PC-3 (cell line): ENCODE measurements at regions not wholly inside any gene's neighbourhood (a gene's known extent, or its start where the extent isn't known, plus 50 kb on each side); places are given as distances from the start of the nearest gene placed in this dataset.

Experiments
- ATAC-seq: fragments of 200-7000 bp; cut with Tn5 transposase; 2 replicates; pipeline ENCODE4 v1.9.1; 2020; ENCODE audit warnings: mild to moderate bottlenecking, moderate library complexity
- BruUV-seq: library from RNA; stranded (reverse); fragments of 400-500 nt; replicated peaks from 2 replicates; lab custom pipeline; 2021; lab: Mats Ljungman, UMichigan
- CTCF ChIA-PET: fragments of 300-600 bp; sonication (Branson Sonifier 250); formaldehyde crosslinking; loops from one replicate; lab custom pipeline; 2022; ENCODE audit warnings: antibody characterized with exemption; lab: Charles Lee
- POLR2A ChIA-PET: fragments of 300-600 bp; sonication (Branson Sonifier 250); formaldehyde crosslinking; loops from one replicate; lab custom pipeline; 2022; ENCODE audit warnings: antibody characterized with exemption; ENCODE audit not compliant: unreplicated experiment; lab: Charles Lee
- DNase-seq: peaks from one replicate; pipeline ENCODE4 v3.0.0-alpha.2; 2015
- H2AFZ ChIP-seq: fragments of 300-600 bp; sonication (generic); 2 replicates; pipeline ENCODE4 v1.6.0; 2016; ENCODE audit warnings: antibody characterized with exemption, low read length
- H3F3A ChIP-seq: fragments of 300-600 bp; sonication (generic); one replicate; pipeline ENCODE4 v1.6.0; 2017; ENCODE audit warnings: antibody characterized with exemption, low read length, control low read depth, mild to moderate bottlenecking; ENCODE audit not compliant: unreplicated experiment
- H3K27ac ChIP-seq: fragments of 300-600 bp; sonication (generic); 2 replicates; pipeline ENCODE4 v1.5.1; 2016; ENCODE audit warnings: mild to moderate bottlenecking, low read length
- H3K27me3 ChIP-seq: fragments of 300-600 bp; sonication (generic); 2 replicates; pipeline ENCODE4 v1.6.1; 2016; ENCODE audit warnings: low read length, mixed read lengths
- H3K36me3 ChIP-seq: fragments of 300-600 bp; sonication (generic); 2 replicates; pipeline ENCODE4 v1.6.1; 2016; ENCODE audit warnings: low read depth, mixed run types, low read length, mixed read lengths
- H3K4me1 ChIP-seq: fragments of 300-600 bp; sonication (generic); 2 replicates; pipeline ENCODE4 v1.5.1; 2016; ENCODE audit warnings: low read length; ENCODE audit not compliant: insufficient read depth
- H3K4me2 ChIP-seq: fragments of 300-600 bp; sonication (generic); 2 replicates; pipeline ENCODE4 v1.6.0; 2016; ENCODE audit warnings: low read length
- H3K4me3 ChIP-seq: fragments of 300-600 bp; sonication (generic); 2 replicates; pipeline ENCODE4 v1.5.1; 2016; ENCODE audit warnings: mild to moderate bottlenecking, low read length, mixed read lengths
- H3K79me2 ChIP-seq: fragments of 300-600 bp; sonication (generic); 2 replicates; pipeline ENCODE4 v1.6.1; 2017; ENCODE audit warnings: low read length, mixed read lengths
- H3K9ac ChIP-seq: fragments of 300-600 bp; sonication (generic); 2 replicates; pipeline ENCODE4 v1.6.0; 2016; ENCODE audit warnings: mild to moderate bottlenecking, low read length
- H3K9me2 ChIP-seq: fragments of 300-600 bp; sonication (generic); replicated peaks from 2 replicates; pipeline ENCODE4 v1.6.1; 2016; ENCODE audit warnings: mixed run types, low read length, mixed read lengths
- H3K9me3 ChIP-seq: fragments of 300-600 bp; sonication (generic); 2 replicates; pipeline ENCODE4 v1.6.1; 2016; ENCODE audit warnings: low read length, mixed read lengths
- H4K20me1 ChIP-seq: fragments of 300-600 bp; sonication (generic); 2 replicates; pipeline ENCODE4 v1.6.1; 2016; ENCODE audit warnings: low read length, mixed read lengths
- CTCF ChIP-seq: fragments of 300-600 bp; sonication (generic); conservative IDR thresholded peaks from 2 replicates; pipeline ENCODE4 v1.5.1; 2017; ENCODE audit warnings: antibody characterized with exemption, low read depth, mild to moderate bottlenecking, low read length
- EZH2 ChIP-seq: fragments of 300-600 bp; sonication (generic); IDR thresholded peaks from one replicate; pipeline ENCODE4 v1.6.1; 2017; ENCODE audit warnings: antibody characterized with exemption, mild to moderate bottlenecking, low read length; ENCODE audit not compliant: unreplicated experiment
- EZH2phosphoT487 ChIP-seq: fragments of 300-600 bp; sonication (generic); IDR thresholded peaks from 2 replicates; pipeline ENCODE4 v1.6.1; 2018; ENCODE audit warnings: mild to moderate bottlenecking, antibody characterized with exemption, low read length, borderline replicate concordance
- intact Hi-C: fragments of 100-400 bp; cut with micrococcal nuclease; formaldehyde crosslinking; loops from 2 replicates; pipeline ENCODE4 v1.9.0; 2023

GRCh38 chr3:96491868-96492267 is 322.5 kb upstream of the EPHA6 start:
- BruUV-seq, result no TSS peak
- Histone ChIP-seq H3F3A (no peaks in the 10 kb centered on the region), H3K27me3 (no peaks in the 10 kb centered on the region), H3K9me3 (no peaks in the 10 kb centered on the region), H3K4me2 (no peak overlapping the region), H3K27ac (no peak overlapping the region), H3K9ac (no peak overlapping the region), H4K20me1 (no peaks in the 10 kb centered on the region), H3K36me3 (no peaks in the 10 kb centered on the region), H3K4me1 (peaks cover 4% of the 10 kb centered on the region), H3K4me3 (no peak overlapping the region), H3K9me2 (no peaks in the 10 kb centered on the region), H2AFZ (no peak overlapping the region), H3K79me2 (no peaks in the 10 kb centered on the region)
- DNase-seq, result no peak
- ChIA-PET CTCF (no interaction called here), POLR2A (no interaction called here)
- ATAC-seq, result no peak
- intact Hi-C loops, result no loop called here
- no peak for TF ChIP-seq EZH2
- TF ChIP-seq CTCF, result no peak
- TF ChIP-seq EZH2phosphoT487, result no peak

GRCh38 chr3:96510334-96510733 is 304.1 kb upstream of the EPHA6 start:
- no peak for DNase-seq
- Histone ChIP-seq H3K4me1 (no peaks in the 10 kb centered on the region), H4K20me1 (no peaks in the 10 kb centered on the region), H3K79me2 (no peaks in the 10 kb centered on the region), H3K9me3 (no peaks in the 10 kb centered on the region), H2AFZ (no peak overlapping the region), H3K9me2 (no peaks in the 10 kb centered on the region), H3K27ac (no peak overlapping the region), H3F3A (no peaks in the 10 kb centered on the region), H3K9ac (no peak overlapping the region), H3K4me3 (no peak overlapping the region), H3K27me3 (no peaks in the 10 kb centered on the region), H3K4me2 (no peak overlapping the region), H3K36me3 (no peaks in the 10 kb centered on the region)
- TF ChIP-seq EZH2, result no peak
- no peak for TF ChIP-seq EZH2phosphoT487
- TF ChIP-seq CTCF, result no peak
- ChIA-PET POLR2A (no interaction called here), CTCF (no interaction called here)
- no peak for ATAC-seq
- intact Hi-C loops, result no loop called here
- no TSS peak for BruUV-seq

GRCh38 chr3:96537165-96537564 is 277.2 kb upstream of the EPHA6 start:
- no TSS peak for BruUV-seq
- no peaks in the 10 kb centered on the region for H3K4me1 ChIP-seq
- no peaks in the 10 kb centered on the region for H3K9me2 ChIP-seq
- POLR2A ChIA-PET, result no interaction called here
- no peaks in the 10 kb centered on the region for H3K79me2 ChIP-seq
- no peak overlapping the region for H2AFZ ChIP-seq
- no peaks in the 10 kb centered on the region for H4K20me1 ChIP-seq
- intact Hi-C loops, result no loop called here
- no peak overlapping the region for H3K4me2 ChIP-seq
- H3K36me3 ChIP-seq, result no peaks in the 10 kb centered on the region
- no peak overlapping the region for H3K27ac ChIP-seq
- ATAC-seq (no peak), DNase-seq (no peak)
- no peaks in the 10 kb centered on the region for H3F3A ChIP-seq
- no peaks in the 10 kb centered on the region for H3K27me3 ChIP-seq
- no peaks in the 10 kb centered on the region for H3K9me3 ChIP-seq
- no peak overlapping the region for H3K9ac ChIP-seq
- CTCF ChIA-PET, result no interaction called here
- H3K4me3 ChIP-seq, result no peak overlapping the region
- no peak for TF ChIP-seq CTCF
- TF ChIP-seq EZH2, result no peak
- no peak for TF ChIP-seq EZH2phosphoT487
